ENCODE measurements at regions not wholly inside any gene's neighbourhood (a gene's known extent, or its start where the extent isn't known, plus 50 kb on each side); places are given as distances from the start of the nearest gene placed in this dataset.

- TF ChIP-seq CTCF (IDR thresholded peaks at IDR 0.05) (no peak), POLR2A (IDR thresholded peaks at IDR 0.05) (no peak)
These were observed 220.8 kb upstream of the HEY2 start for GRCh38 chr6:125528621-125529041.
